GM18868 (cell line): ENCODE measurements at regions not wholly inside any gene's neighbourhood (a gene's known extent, or its start where the extent isn't known, plus 50 kb on each side); places are given as distances from the start of the nearest gene placed in this dataset.
"Not testable (repeated sequence)": the region's sequence is repeated elsewhere in the genome, so short reads cannot be mapped to it uniquely, and the experiment has no call there.

Experiments
- ATAC-seq: cut with Tn5 transposase; IDR thresholded peaks from one replicate; pipeline ENCODE4 v1.9.1; 2021; ENCODE audit warnings: mild to moderate bottlenecking, moderate library complexity; ENCODE audit not compliant: unreplicated experiment

DNA sequence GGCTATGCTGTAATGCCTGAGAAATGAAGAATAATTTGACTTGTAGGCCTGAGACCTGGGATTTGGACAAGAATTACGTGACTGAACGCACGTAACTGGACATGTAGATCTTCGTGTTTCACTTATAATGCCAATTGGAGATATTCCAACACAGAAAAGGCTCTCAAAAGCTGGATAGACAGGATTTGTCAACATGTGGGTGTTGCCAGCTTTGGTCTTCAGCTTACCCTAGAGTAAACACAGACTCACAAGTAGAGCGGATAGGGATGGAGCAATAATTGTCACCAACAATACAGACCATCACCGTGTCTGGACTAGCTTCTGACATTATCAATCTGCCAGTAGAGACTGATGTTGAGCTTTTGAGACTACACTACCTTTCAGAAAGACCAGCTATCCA, 1511.0 kb upstream of the ADGRL3 start:
- ATAC-seq, result no peak

DNA sequence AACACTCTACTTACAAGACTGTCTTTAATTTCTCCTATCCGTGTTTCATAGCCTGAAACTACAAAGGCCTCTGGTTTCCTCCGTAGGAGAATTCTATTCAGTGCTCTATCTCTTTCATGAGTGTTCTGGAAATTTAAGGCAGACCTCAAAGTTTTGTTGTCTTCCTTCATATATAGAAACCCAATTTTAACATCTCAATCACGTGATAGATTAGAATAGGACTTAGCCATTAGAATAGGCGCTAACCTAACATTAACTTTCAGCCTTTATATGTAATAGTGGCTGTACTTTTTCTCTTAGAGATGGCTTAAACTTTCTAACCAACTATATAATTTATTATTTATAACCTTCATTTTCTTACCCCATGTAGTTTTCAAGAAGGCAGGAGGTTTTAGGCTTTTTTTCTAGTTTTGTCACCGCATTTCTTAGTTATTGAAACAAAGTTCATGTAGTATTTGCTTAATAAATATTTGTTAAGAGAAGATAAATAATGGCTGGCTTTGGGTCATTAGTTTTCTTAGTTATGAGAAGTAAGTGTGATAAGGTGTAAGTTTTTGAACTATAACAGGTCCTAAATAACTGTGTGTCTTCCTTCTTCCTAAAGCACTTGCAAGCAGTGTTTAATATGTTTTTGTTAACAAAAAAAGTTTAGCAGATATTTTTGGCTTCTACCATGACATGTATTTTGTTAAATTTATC, 1504.6 kb upstream of the ADGRL3 start:
- ATAC-seq, result no peak

DNA sequence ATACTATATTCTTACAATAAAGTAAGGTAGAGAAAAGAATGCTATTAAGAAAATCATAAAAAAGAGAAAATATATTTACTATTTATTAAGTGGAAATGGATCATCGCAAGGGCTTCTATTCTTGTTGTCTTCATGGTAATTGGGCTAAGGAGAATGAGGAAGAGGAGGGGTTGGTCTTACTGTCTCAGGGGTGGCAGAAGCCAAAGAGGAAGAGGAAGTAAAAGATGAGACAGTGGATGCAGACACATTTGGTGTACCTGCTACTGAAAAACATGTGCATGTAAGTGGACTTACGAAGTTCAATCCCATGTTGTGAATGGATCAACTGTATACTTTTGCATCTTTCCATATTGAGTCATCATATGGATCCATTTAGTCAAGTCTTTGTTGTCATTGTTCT, 1502.1 kb upstream of the ADGRL3 start:
- ATAC-seq, result no peak

DNA sequence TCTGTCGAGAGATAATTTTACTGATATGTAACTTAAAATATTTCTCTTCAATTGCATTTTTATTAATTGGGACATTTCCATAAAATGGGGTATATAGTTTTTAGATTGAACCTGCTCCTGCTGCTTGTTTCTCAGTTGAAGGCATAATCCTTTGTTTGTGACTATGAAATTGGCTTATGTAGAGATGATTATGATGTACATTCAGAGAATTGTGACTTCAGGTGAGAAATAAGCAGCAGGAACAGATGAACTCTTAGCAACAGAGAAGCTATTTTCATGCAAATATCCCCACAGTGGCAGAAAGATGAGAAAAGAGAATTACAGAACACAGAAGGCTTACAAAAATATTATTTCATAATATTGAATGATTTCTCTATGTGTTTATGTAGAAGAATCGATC, 1499.5 kb upstream of the ADGRL3 start:
- no peak for ATAC-seq

DNA sequence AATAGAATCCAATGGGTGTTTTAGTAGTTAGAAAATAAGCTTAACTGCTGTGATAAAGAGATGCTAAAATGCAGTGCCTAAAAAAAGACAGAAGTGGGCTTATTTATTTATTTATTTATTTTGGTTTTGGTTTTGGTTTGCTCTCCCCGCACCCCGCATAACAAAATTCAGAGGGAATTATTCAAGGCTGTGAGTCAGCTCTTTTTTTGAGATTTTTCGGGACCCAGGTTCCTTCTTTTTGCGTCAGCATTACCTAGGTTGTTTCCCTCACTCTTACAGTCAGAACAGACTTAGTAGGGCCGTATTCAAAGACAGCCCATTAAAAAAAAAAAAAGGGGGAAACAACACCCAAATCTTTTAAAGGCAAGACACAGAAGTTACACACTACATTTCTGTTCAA, 1495.5 kb upstream of the ADGRL3 start:
- ATAC-seq, result no peak

DNA sequence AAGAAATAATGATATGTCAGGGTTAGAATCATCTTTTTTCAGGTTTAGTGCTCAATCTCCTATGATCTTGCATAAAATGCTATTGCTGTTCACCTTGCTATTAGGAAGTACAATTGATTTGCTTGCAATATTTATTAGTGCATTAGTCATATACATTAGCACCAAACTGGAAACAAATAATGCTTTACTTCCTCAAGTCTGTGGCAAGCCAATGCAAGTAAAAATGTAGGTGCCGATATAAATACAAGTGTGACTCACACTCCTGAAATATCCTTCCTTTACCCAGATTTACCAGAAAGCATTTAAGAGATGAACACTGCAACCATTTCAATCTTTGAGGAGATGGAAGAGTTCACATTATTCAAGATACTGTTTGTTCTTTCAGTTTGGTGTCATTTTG, 1487.7 kb upstream of the ADGRL3 start:
- no peak for ATAC-seq

DNA sequence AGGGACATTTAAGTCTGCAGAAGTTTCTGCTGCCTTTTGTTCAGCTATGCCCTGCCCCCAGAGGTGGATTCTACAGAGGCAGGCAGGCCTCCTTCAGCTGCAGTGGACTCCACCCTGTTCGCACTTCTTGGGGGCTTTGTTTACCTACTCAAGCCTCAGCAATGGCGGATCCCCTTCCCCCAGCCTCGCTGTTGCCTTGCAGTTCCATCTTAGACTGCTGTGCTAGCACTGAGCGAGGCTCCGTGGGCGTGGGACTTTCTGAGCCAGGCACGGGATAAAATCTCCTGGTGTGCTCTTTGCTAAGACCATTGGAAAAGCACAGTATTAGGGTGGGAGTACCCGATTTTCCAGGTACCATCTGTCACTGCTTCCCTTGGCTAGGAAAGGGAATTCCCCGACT, 1475.8 kb upstream of the ADGRL3 start:
- ATAC-seq, result not testable (repeated sequence)

DNA sequence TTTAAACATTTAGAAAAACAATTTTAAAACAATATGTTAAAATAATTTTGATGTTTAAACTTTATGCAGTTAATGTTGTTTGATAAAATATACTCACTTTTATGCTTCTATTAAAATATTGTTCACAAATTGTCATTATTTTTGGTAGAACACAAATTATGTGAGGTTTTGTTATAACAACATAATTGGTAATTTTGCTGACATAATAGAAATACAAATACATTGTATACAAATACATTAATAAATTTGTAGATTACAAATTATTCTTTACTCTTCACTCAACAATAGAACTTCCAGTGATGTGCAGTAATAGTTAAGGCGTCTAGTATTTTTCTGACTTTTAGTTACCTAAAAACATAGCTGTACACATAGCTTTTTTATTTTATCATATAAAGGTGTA, 1472.4 kb upstream of the ADGRL3 start:
- no peak for ATAC-seq

DNA sequence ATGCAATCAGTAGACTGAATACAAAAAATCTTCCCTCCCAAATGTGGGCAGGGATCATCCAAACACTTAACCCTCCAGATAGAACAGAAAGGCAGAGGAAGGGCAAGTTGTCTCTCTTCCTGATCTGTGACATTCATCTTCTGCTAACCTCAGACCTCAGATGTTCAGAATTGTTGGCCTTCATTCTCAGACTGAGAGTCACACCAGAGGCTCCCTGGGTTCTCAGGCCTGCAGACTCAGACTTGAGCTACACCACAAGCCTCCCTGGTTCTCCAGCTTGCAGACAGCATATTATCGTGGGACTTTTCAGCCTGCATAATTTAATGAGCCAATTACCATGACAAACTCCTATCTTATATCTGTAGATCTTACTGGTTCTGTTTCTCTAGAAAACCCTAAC, 1471.6 kb upstream of the ADGRL3 start:
- ATAC-seq, result no peak

DNA sequence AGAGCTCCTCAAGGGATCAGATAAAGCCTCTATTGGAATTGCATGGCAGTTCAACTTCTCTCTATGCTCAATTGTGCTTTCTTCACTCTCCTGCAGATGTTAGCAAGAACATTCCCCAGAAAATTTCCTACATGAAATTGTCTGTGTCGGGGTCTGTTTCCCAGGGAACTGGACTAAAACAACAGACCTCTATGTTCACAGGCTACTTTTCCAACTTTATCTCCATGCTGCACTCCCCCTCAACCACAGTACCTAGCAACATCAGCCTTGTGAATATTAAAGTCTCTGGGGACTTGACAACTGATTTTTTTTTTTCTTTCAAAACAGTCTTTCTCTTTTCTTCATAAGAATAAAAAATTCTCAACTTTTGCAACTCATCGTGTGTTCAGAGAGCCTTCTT, 1470.8 kb upstream of the ADGRL3 start:
- no peak for ATAC-seq

DNA sequence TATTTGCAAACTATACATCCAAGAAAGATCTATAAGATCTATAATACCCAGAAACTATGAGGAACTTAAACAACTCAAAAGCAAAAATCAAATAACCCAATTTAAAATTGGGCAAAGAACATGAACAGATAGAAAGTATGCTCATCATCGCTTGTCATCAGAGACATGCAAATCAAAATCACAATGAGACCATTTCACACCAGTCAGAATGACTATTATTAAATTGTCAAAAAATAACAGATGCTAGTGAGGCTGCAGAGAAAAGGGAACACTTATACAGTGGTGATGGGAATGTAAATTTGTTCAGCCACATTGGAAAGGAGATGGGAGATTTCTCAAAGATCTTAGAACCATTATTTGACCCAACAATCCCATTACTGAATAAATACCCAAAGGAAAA, 1451.7 kb upstream of the ADGRL3 start:
- ATAC-seq, result no peak

DNA sequence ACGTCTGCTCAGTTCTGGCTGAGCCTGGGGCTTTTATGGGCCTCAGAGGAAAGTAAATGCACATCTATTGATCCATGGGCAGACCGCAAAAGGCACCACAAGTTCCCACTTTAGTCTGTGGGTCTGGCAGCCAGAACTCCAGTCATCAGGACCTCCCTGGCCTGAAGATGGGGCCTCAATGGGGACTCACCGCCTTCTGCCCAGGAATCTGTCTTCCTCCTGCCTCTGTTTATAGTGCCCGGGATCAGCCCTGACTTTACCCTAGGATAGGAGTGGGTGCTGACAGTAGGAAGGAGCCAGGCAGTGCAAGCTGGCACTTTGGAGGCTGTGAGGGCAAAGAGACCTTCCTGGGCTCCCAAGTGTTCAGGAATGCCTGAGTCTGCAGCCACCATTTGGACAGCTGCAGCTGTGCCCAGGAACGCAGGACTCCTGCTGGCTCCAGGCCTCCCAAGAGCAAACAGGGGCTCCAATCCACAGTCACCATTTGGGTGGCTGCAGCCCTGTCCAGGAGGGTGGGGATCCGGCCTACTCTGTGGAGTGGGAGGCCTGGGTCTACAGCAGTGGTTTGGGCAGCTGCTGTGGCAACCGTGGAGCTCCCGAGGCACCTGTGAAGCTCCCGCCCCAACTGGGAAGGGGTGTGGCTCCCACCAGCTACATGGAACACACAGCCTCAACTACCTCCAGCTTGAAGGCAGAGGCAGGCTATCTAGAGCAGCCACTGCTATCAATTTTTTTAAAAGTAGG, 1440.9 kb upstream of the ADGRL3 start:
- ATAC-seq, result no peak

DNA sequence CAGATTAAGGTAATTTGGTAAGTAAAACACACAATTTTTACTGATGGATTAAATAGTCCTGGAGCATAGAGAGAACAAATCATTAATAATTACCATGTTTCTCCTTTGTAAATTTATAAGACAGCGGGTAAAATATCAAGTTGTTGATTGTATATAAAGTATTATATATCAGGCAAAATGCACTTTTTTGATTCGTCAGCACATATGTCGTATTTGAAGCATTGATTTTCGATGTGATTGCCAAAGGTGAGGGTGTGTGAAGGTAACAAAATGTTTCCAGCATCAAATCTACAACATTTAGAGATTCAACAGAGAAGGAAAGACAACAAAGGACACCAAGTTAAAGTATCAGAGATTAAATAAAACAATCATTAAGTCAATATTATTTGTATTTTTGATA, 1437.8 kb upstream of the ADGRL3 start:
- ATAC-seq, result no peak

DNA sequence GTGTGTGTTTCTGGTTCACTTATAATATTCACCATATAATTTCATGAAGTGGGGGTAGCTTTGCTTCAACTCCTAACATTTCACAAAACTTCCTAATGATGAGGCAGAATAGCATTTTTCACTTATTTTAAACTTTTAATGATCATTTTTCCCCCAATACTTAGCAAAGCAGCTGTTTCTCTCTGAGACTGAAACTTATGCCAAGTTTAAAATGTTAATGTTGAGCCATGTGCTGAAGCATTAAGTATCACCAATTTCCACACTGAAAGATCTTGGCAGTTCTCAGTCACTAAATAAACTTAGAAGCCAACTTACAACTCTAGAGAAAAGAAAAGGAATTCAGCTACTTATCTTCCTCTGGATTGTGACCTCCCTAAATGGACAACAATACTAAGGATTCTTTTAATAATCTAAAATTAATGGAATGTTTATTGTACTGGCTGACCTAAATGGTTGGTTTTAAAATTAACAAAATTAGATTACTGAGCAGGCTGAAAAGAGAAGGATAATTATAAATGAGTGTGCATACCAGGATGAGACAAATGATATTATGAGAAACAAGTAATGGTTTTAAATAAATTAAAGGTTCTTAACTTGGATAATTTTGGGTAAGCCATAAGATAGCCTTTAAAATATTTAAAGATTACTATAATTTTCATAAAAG, 1429.4 kb upstream of the ADGRL3 start:
- ATAC-seq, result no peak

DNA sequence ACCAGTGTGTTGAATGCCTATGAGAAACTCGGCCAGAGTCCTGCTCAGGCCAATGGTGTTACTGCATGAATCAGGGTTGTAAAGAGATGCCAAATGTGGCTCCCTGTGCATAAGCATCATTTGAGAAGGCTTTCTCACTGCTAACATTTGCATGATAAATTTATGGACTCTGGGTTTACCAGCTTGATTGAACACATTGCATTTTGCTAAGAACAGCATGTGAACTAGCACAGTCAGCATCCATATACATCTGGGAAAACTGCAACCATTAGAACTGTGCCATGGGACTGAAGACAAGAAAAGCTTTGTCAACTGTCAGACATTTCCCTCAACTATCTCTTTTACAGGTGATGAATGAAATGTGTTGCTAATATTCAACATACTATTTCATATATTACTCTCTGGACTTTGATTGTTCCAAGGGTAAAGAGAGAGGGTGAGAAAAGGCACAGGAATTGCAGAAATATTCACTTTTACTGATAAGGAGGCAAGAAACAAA, 1427.4 kb upstream of the ADGRL3 start:
- ATAC-seq, result no peak

DNA sequence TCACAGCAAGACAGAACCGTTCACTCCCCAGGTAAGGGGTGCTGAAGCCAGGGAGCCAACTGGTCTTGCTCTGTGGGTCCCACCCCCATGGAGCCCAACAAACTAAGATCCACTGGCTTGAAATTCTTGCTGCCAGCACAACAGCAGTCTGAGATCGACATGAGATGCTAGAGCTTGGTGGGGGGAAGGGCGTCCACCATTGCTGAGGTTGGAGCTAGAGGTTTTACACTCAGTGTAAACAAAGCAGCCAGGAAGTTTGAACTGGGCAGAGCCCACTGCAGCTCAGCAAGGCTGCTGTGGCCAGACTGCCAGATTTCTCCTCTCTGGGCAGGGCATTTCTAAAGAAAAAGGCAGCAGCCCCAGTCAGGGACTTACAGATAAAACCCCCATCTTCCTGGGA, 1419.9 kb upstream of the ADGRL3 start:
- ATAC-seq, result not testable (repeated sequence)

DNA sequence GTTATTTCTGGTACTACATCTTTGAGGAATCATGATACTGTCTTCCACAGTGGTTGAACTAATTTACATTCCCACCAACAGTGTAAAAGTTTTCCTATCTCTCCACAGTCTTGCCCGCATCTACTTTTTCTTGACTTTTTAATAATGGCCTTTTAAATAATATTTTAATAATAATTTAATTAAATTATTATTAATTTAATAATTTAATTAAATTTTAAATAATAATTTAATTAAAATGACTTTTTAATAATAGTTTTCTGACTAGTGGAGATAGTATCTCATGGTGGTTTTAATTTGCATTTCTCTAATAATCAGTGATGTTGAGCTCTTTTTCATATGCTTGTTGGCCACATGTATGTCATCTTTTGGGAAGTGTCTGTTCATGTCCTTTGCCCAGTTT, 1395.0 kb upstream of the ADGRL3 start:
- ATAC-seq, result no peak

DNA sequence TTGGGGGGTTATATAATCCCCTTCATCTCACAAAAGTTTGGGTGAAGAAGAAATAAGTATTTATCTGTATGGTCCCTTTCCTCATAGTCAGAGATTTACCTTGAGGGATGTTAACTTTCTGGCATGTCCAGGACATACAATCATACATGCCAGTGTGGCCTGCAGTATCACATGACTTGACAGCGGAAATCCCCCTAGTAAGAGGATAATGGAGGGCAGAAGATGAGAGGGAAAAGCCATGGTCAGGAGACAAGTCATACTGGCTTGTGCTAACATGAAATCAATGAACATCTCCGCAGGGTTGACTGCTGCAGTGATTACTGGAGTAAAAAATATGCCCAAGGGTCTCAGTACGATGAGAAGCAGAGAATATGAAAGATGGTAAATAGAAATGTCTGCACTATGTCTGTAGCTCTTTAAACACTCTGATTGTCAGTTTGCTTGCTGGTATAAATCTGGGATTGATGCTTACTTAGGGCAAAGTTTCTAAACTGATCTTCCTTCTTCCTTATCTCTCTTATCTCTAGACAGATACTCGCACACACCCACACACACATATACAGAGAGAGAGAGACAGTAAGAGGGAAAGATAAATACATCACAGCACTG, 1385.6 kb upstream of the ADGRL3 start:
- peak; percentile 71 for ATAC-seq

DNA sequence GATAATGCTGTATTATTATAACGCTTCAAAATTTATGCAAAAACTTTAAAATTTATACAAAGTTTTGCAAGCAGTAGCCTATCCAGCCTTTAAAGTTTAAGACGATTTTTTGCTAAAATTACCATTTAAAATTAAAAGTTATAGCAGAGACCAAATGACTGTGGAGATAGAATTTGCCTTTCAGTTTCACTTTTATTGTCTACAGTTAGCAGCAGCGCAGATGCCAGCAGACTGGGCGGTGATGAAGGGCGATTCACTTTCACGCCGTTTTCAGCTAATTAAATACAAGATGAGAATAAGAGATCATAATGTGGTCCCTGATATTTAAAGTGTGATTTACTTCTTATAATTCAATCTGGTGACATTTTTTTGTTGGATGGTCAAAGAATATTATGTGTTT, 1381.5 kb upstream of the ADGRL3 start:
- ATAC-seq, result peak; percentile 58

DNA sequence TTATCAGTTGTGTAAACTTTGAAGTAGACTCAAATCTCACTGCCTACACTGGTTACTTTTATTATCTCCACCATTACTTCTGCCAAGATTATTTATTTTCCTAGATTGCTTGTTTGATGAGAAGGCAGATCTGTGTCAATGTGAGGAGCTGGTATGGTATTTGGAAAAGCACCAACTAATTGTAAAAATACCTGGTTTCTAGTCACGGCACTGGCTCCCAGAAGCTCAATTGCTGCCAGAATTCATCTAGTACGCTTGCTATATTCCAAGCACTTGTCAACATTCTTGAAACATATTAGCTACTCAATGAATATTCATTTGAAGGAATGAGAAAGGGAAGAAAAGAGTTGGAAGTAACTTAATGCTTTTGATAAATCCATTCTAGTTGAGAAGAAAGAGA, 1376.8 kb upstream of the ADGRL3 start:
- no peak for ATAC-seq

DNA sequence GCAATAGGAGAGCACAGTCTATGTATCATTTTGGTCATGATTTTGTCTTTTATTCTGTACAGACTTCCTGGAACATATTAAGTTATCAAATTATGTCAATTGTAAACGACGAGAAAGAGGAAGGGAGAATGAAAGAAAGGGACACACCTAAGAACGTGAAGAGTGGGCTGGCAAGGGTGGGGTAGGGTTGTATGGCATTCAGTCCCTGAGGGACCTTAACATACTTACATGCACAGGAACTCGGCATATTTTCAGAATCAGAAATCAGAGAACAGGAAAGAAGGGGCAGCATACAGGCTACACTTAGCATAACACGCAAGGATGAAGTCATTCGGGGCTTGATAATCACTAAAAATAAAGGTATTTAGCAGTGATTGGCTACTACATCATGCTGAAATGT, 1375.0 kb upstream of the ADGRL3 start:
- no peak for ATAC-seq

DNA sequence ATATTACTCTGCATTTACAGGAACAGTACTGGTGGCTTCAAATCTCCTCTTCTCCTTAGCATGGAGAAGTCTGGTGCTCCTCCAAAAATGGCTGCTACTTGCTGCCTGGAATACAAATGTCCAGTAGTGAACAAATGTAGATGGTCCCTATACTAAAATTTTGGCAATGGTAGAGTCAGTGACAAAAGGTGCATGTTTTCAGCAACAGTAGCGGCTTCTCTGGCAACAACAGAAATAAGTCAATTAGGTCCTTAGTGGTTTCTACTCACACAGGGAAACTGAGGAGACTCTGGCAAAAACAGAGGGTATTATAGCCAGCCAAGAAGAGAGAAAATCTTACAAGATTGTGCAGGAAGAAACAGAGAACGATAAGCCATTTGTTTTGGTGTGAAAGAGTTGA, 1368.4 kb upstream of the ADGRL3 start:
- ATAC-seq, result no peak
